ENCODE measurements at regions not wholly inside any gene's neighbourhood (a gene's known extent, or its start where the extent isn't known, plus 50 kb on each side); places are given as distances from the start of the nearest gene placed in this dataset.

- no peak for DNase-seq (ENCODE audit: low read depth, low spot score)
- no peak overlapping the region for H3K27ac ChIP-seq
These were observed 173.8 kb upstream of the MIS18BP1 start for GRCh38 chr14:45426685-45427282.

GRCh38 chr14:45406942-45407341 is 153.9 kb upstream of the MIS18BP1 start:
- no peak for DNase-seq (ENCODE audit: low read depth, low spot score)
- H3K27ac ChIP-seq, result no peak overlapping the region

- no peak overlapping the region for H3K27ac ChIP-seq
- DNase-seq (ENCODE audit: low read depth, low spot score), result no peak
These were observed 148.1 kb upstream of the MIS18BP1 start for GRCh38 chr14:45400950-45401640.

- DNase-seq (ENCODE audit: low read depth, low spot score), result no peak
- H3K27ac ChIP-seq, result no peak overlapping the region
These were observed 147.5 kb upstream of the MIS18BP1 start for GRCh38 chr14:45400509-45400908.

GRCh38 chr14:45381091-45381490 is 128.1 kb upstream of the MIS18BP1 start:
- H3K27ac ChIP-seq, result no peak overlapping the region
- no peak for DNase-seq (ENCODE audit: low read depth, low spot score)

GRCh38 chr14:45377166-45377565 is 124.2 kb upstream of the MIS18BP1 start:
- no peak overlapping the region for H3K27ac ChIP-seq
- no peak for DNase-seq (ENCODE audit: low read depth, low spot score)

- no peak for DNase-seq (ENCODE audit: low read depth, low spot score)
These were observed 120.9 kb upstream of the MIS18BP1 start for GRCh38 chr14:45373877-45374276.

GRCh38 chr14:45364565-45365156 is 111.7 kb upstream of the MIS18BP1 start:
- no peak for DNase-seq (ENCODE audit: low read depth, low spot score)
- no peak overlapping the region for H3K27ac ChIP-seq

More at GRCh38 chr14:45373877-45374276, 120.9 kb upstream of the MIS18BP1 start:
- no peak overlapping the region for H3K27ac ChIP-seq

- no peak overlapping the region for H3K27ac ChIP-seq
- DNase-seq (ENCODE audit: low read depth, low spot score), result no peak
These were observed 109.5 kb upstream of the MIS18BP1 start for GRCh38 chr14:45362505-45362904.

- H3K27ac ChIP-seq, result no peak overlapping the region
- DNase-seq (ENCODE audit: low read depth, low spot score), result no peak
These were observed 108.7 kb upstream of the MIS18BP1 start for GRCh38 chr14:45361727-45362126.

- DNase-seq (ENCODE audit: low read depth, low spot score), result no peak
- H3K27ac ChIP-seq, result peak overlapping the region; percentile 60
These were observed 106.7 kb upstream of the MIS18BP1 start for GRCh38 chr14:45359746-45360145.

- H3K27ac ChIP-seq, result no peak overlapping the region
- no peak for DNase-seq (ENCODE audit: low read depth, low spot score)
These were observed 79.5 kb upstream of the MIS18BP1 start for GRCh38 chr14:45332360-45332988.

GRCh38 chr14:45308745-45309397 is 55.9 kb upstream of the MIS18BP1 start:
- no peak overlapping the region for H3K27ac ChIP-seq
- DNase-seq (ENCODE audit: low read depth, low spot score), result no peak
